GM21381 (cell line): ENCODE measurements at regions not wholly inside any gene's neighbourhood (a gene's known extent, or its start where the extent isn't known, plus 50 kb on each side); places are given as distances from the start of the nearest gene placed in this dataset.
"Not testable (repeated sequence)": the region's sequence is repeated elsewhere in the genome, so short reads cannot be mapped to it uniquely, and the experiment has no call there.

Source experiments
- ATAC-seq: cut with Tn5 transposase; IDR thresholded peaks from one replicate; pipeline ENCODE4 v1.9.1; 2021; ENCODE audit warnings: mild to moderate bottlenecking, moderate library complexity; ENCODE audit not compliant: unreplicated experiment

GRCh38 chr16:88128556-88128955 lies 177.3 kb downstream of the BANP start:
- no peak for ATAC-seq

- not testable (repeated sequence) for ATAC-seq
Observed at GRCh38 chr16:88129133-88129532, 177.9 kb downstream of the BANP start.

DNA sequence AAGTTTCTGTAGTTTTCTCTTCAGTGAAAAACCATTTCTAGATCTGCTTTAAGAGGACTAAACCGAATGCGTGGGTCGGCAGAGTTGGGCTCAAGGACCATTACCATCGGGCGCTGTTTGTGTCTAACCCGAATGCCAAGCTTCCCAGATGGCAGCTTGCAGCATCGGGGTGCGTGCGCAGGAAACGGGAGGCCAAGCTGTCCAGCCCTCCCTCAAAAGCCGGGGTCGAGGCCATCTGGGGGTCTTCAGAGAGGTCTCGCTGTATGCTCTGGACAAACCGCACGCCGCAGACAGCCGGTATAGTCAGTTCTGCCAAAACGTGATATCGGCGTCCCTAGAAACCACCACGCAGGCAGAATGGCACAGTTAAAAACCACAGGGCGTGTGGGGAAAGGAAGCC lies 178.8 kb downstream of the BANP start:
- no peak for ATAC-seq

DNA sequence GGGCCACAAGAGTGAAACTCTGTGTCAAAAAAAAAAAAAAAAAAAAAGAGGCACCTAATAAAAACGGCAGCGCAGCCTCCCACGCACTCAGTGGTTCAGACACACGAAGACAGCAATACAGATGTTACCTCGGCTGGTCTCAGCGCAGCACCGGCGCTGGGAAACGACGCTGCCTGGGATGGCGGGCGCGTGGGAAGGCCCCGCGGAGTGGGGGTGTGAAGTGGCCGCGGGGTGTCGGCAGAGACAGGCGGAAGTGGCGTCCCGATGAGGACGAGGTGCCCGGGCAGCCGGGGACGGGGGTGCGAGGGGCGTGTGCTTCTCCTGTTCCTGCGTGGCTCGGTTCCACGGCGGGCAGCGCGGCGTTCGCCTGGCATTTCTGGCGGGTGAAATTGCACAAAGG lies 179.4 kb downstream of the BANP start:
- ATAC-seq = no peak

DNA sequence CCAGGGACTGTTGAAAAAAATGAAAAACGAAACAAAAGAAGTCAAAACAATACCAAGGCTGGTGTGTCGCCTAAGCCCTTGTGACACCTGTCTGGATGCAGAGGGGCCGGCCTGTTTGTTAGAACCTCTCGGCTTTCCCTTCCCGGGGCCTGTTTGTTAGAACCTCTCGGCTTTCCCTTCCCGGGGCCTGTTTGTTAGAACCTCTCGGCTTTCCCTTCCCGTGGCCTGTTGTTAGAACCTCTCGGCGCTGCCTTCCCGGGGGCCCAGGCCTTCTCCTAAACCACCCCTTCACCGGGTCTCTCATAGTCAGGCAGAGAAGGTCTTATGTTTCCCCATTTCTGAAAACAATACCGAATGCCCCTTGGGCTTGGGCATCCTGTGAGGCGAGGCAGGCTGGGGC lies 180.0 kb downstream of the BANP start:
- no peak for ATAC-seq

DNA sequence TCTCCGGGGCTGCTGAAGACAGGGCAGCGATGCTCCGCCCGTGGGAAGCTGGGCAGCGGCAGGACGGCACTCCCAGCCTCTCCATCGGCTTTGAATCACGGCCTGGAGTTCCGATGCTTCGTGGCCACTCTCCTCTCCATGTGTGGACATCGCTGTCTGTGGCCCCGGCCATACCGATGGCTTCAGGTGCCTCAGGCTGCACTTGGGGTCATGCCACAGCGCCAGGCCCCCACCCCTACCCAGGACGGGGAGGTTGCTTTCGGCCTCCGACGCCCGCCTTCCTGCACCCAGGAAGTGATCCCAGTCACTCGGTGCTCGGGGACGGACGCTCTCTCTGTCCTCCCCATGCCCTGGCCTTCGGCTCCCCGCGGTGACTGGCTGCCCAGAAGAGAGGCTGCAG lies 180.7 kb downstream of the BANP start:
- ATAC-seq = no peak

DNA sequence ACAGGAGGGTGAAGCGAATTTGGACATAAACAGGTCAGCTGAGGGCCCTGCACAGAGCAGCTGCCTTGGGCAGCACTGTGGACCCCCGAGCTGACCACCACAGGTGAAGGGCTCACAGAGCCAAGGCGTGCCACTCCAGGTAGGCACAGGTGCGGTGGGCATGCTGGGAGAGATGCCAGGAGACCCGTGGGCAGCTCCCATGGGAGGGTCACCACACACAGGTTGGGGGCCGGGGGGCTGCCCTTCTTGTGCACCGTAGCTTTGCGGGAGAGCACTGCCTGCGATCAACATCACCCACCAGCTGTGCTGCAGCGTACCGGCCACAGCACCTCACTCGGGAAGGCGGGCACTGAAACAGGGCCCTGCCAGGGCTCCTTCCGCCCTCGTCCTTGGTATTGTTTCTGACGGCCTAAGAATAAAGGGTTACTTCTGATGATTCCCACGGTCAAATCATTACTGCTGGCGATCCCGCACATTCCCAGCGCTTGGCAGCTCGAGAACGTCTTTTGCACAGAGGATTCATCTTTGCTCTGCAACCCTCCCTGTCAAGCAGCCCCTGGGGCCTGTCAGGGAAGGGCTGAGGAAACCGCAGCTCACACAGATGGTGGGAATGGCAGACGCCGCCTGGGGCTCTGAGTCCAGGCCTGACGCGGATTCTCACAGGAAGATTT lies 181.7 kb downstream of the BANP start:
- no peak for ATAC-seq

- no peak for ATAC-seq
Observed at GRCh38 chr16:88133507-88133843, 182.2 kb downstream of the BANP start.

- not testable (repeated sequence) for ATAC-seq
Observed at GRCh38 chr16:88134172-88134898, 183.1 kb downstream of the BANP start.

DNA sequence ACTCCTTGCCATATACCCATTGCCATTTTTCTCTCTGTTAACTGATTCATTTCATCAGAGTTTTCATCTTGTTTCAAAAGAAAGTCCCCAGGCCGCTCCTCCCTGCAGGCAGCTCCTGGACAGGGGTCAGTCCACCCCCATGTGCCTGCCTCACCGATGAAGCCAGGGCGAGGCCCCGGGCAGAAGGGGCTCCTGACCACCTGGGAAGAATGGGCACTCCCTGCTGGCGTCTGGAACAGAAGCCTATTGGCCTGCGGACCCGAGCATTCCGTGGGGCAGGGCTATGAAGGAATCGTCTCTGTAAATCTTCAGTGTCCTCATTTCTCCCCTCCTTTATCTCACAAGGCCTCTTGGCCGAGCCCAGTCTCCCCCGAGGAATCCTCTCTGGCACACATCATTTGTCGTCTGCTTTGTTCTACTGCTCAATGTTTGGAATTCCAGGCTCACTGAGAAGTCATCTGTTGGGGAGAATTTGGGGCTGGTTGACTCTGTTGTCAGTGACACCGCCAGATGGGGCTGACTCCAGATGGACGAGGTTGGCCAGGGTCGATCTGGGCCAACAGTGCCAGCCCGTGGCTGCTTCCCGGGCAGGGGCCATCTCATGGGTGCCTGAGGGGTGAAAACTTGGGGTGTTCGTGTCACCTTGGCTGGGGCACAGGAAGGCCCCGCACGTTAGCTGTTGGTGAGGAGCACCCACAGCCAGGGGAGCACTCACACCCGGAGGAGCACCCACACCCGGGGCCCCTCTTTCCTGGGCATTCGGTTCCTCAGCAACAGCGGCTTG lies 183.9 kb downstream of the BANP start:
- not testable (repeated sequence) for ATAC-seq

DNA sequence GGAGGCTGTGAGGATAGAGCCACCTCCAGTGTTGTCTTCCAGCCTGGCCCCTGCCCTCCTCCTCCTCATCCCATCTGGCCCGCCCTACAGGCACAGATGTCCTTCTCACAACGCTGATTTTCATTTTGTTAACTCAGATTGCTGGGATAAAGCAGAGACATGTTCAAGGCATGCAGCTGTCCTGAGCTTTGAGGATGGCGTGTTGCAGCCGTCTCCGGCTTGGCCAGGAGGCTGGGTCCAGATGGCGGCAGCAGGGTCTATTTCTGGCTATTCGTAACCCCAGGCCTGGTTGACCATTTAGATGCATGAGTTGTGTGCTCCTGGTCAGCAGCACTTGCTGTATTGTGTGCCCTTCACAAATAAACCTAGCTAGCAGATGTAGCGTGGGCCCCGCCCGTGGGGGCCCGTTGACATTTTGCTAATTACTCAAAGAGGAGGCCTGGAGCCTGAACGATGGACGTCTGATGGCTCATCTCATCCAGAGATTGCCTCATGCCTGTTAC lies 185.0 kb downstream of the BANP start:
- not testable (repeated sequence) for ATAC-seq

DNA sequence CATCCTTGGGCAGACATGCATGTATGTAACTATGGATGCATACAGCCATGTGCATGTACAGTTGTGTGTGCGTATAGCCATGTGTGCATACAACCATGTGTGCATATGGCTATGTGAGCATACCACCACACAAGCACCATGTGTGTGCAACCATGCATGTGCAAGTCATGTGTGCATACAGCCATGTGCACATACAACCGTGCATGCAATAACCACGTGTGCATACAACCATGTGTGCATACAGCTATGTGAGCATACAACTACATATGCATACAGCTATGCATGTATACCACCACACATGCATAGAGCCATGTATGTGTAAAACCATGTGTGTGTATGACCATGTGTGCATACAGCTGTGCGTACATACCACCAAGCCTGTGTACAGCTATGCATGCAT lies 185.7 kb downstream of the BANP start:
- not testable (repeated sequence) for ATAC-seq

DNA sequence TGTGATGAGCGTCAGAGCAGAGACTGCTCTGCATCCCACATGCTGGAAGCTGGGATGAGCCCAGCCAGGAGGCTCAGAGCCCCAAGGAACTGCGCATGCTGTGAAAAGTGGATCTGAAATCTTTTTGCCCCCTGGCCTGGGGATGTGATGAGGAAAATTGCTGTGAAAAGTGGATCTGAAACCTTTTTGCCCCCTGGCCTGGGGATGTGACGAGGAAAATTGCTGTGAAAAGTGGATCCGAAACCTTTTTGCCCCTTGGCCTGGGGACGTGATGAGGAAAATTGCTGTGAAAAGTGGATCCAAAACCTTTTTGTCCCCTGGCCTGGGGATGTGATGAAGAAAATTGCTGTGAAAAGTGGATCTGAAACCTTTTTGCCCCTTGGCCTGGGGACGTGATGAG lies 187.9 kb downstream of the BANP start:
- ATAC-seq = not testable (repeated sequence)

DNA sequence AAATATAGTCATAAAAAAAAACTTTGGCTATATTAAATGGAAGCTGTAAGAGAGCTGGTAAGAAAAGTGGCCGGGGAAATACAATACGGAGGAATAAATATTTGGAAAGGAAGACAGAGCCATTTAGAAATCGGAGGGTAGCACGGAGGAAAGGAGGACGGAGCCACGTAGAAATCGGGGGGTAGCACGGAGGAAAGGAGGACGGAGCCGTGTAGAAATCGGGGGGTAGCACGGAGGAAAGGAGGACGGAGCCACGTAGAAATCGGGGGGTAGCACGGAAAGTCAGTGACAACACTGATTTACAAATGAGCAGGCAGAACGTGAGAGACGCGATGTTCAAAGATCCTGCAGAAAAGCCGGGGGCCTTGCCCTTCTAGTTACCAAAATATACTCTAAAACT lies 189.0 kb downstream of the BANP start:
- ATAC-seq = not testable (repeated sequence)

- ATAC-seq = no peak
Observed at GRCh38 chr16:88141580-88141979, 190.3 kb downstream of the BANP start.

DNA sequence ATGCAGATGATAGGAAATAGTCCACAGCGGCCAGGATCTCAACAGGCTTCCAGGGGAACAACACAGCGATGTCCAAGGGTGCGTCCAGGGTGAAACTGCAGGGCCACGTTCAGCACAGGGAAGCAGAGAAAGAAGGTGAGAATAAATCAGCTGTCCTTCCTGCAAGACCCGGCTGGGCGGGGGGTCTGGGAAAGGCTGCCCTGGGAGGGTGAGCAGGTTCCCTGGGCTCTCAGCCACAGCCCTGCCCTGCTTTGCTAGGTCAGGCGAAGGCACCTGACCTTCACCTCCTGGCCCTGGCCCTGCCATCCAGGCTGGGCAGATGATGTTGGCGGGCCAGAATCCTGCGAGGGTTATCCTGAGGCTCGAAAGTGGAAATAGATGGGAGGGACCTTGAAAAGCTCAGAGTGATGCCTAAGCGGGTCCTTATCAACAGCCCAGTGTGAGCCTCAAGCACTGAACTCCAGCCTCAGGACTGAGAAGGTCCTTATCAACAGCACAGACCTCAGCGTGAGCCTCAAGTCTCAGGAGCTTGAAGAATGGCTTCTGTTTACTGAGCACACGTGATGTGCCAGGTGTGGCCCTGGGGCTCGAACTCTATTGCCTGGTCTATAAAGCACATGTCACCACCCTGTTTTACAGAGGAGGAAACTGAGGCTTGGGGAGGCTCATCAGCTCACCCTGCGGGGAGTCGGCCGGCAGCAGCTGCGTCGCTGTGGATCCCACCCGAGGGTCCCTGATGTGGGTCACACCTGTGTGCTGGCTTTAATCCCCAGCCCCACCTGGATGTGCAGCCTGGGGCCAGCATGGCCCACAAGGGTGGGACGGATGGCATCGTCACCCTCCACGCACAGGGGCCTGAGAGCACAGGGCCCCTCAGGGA lies 191.1 kb downstream of the BANP start:
- ATAC-seq = not testable (repeated sequence)

DNA sequence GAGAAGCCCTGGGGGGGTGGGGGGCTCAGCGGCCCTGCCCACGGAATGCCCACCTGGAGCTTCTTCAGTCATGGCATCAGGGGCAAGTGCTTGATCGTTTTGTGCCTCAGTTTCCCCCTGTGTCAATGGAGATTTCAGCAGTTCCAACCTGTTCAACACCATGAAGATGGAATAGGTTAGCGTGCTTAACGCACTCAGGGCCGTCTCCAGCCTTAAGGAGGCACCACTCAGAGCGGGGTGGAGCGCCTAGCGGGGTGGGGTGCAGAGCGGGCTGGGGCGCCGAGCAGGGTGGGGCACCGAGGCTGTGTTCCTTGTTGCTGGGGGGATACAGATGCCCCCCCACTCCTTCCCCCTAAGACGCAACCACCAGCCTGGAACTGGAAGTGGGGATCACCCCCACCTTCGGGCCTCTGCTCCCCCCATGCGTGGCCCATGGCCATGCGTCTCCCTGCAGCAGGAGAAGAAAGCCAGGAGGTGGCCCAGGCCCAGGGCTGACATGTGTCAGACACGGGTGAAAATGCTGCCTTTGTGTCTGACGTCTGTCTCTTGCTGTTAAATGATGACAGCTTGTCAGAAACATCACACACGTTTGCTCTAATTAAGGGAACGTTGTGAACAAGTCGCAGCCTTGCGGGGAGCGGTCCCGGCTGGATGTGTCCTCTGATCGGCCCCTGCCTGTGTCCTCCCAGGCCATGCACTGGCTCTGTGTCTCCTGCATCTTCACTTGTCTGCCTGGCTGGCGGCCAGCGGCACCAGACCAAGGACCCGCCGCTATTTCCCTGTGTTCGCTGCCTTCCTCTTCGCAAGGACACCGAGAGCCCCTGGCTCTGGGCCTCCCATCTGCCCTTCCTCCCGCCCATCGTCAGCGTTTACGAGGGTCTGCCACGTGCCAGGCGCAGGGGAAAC lies 192.1 kb downstream of the BANP start:
- ATAC-seq = not testable (repeated sequence)

- ATAC-seq = no peak
Observed at GRCh38 chr16:88144028-88144511, 192.8 kb downstream of the BANP start.

DNA sequence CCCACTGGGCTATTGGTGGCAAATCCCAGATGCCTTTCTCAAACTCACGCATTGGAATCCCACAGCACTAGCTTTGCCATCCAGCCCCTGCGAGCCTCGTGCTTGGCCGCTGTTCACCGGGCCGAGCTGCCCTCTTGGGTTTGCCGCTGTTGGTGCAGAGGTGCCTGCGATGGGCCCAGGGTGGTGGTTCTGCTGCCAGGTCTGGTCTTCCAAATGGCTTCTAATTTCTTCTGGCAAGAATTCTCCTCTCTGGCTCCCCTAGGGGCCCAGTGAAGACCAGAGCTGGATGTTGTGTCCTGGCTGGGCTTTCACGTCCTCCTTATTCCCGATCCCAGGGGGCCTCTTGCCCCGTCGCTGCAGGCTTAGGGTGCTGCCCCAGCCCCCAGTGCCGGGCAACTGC lies 194.1 kb downstream of the BANP start:
- ATAC-seq = not testable (repeated sequence)
